Mesendoderm (in vitro differentiated cells): ENCODE measurements at regions not wholly inside any gene's neighbourhood (a gene's known extent, or its start where the extent isn't known, plus 50 kb on each side); places are given as distances from the start of the nearest gene placed in this dataset.
"Not testable (repeated sequence)": the region's sequence is repeated elsewhere in the genome, so short reads cannot be mapped to it uniquely, and the experiment has no call there.

ENCODE experiments used
- DNase-seq: peaks from one replicate; pipeline ENCODE4 v3.0.0; 2013
- H2AK5ac ChIP-seq: 2 replicates; pipeline ENCODE4 v1.6.1; 2013; ENCODE audit warnings: low read length, inconsistent platforms
- H2BK120ac ChIP-seq: 2 replicates; pipeline ENCODE4 v1.6.1; 2013; ENCODE audit warnings: low read depth, mild to moderate bottlenecking, low read length, moderate library complexity, mixed read lengths
- H2BK15ac ChIP-seq: replicated peaks from 2 replicates; pipeline ENCODE4 v1.6.1; 2013; ENCODE audit warnings: low read depth, mild to moderate bottlenecking, moderate library complexity
- H2BK5ac ChIP-seq: 2 replicates; pipeline ENCODE4 v1.6.1; 2013; ENCODE audit warnings: low read length, inconsistent platforms
- H3K18ac ChIP-seq: 2 replicates; pipeline ENCODE4 v1.6.1; 2013; ENCODE audit warnings: mild to moderate bottlenecking, low read length, mixed read lengths
- H3K23ac ChIP-seq: one replicate; pipeline ENCODE4 v1.6.1; 2013; ENCODE audit warnings: low read length
- H3K27ac ChIP-seq: 2 replicates; pipeline ENCODE4 v1.5.1; 2013; ENCODE audit warnings: low read depth, mild to moderate bottlenecking, inconsistent platforms, low read length, moderate library complexity
- H3K27me3 ChIP-seq: 2 replicates; pipeline ENCODE4 v1.6.1; 2013; ENCODE audit warnings: low read length, control low read depth, mild to moderate bottlenecking, inconsistent platforms; ENCODE audit not compliant: insufficient read depth, poor library complexity
- H3K36me3 ChIP-seq: 2 replicates; pipeline ENCODE4 v1.6.1; 2013; ENCODE audit warnings: low read length, inconsistent platforms; ENCODE audit not compliant: control insufficient read depth, insufficient read depth
- H3K4ac ChIP-seq: one replicate; pipeline ENCODE4 v1.6.1; 2013; ENCODE audit warnings: low read depth, mild to moderate bottlenecking, low read length, moderate library complexity
- H3K4me1 ChIP-seq: 2 replicates; pipeline ENCODE4 v1.6.1; 2013; ENCODE audit warnings: low read depth, low read length, inconsistent platforms; ENCODE audit not compliant: control insufficient read depth
- H3K4me2 ChIP-seq: 2 replicates; pipeline ENCODE4 v1.6.1; 2013; ENCODE audit warnings: low read length
- H3K4me3 ChIP-seq: 2 replicates; pipeline ENCODE4 v1.5.1; 2013; ENCODE audit warnings: mild to moderate bottlenecking, low read length
- H3K56ac ChIP-seq: one replicate; pipeline ENCODE4 v1.6.1; 2013; ENCODE audit warnings: low read length
- H3K79me1 ChIP-seq: 2 replicates; pipeline ENCODE4 v1.6.1; 2013; ENCODE audit warnings: low read length, inconsistent platforms
- H3K79me2 ChIP-seq: 2 replicates; pipeline ENCODE4 v1.6.1; 2013; ENCODE audit warnings: mild to moderate bottlenecking, low read length; ENCODE audit not compliant: control insufficient read depth, insufficient read depth
- H3K9ac ChIP-seq: 2 replicates; pipeline ENCODE4 v1.6.1; 2013; ENCODE audit warnings: low read length, inconsistent platforms
- H4K5ac ChIP-seq: one replicate; pipeline ENCODE4 v1.6.1; 2013; ENCODE audit warnings: low read length
- H4K8ac ChIP-seq: one replicate; pipeline ENCODE4 v1.6.1; 2013; ENCODE audit warnings: low read depth, mild to moderate bottlenecking, control low read depth, low read length, moderate library complexity
- WGBS: extraction: QIAGEN DNeasy Blood & Tissue Kit; methylation state at CpG from one replicate; pipeline ENCODE4 v1.1.7; 2013; ENCODE audit warnings: low lambda C conversion rate, missing lambda C conversion rate; ENCODE audit not compliant: insufficient coverage; ENCODE audit errors: extremely low coverage; 5-methylcytosine and 5-hydroxymethylcytosine counted together

DNA sequence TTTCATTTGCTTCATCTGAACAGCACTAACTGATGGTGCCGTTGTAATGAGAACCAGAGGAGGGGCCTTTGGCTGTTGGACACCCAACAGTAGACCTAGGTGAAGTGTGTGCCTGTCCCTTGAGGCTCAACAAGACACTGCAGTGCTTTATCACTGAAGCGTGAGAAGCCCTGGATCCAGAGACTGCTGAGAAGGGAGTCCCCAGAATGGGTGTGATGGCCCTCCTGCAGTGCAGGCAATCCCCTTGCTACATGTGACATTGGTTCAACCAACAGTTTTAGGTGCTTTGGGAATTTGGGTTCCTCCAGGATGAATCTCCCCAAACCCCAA, 125.6 kb downstream of the BRD1 start:
- H3K36me3 ChIP-seq, result no peaks in the 10 kb centered on the region
- DNase-seq, result no peak
- H3K79me2 ChIP-seq, result no peaks in the 10 kb centered on the region
- no peak overlapping the region for H3K9ac ChIP-seq
- no peak overlapping the region for H2BK15ac ChIP-seq
- no peaks in the 10 kb centered on the region for H3K4me1 ChIP-seq
- H3K23ac ChIP-seq, result no peak overlapping the region
- H3K27me3 ChIP-seq, result no peaks in the 10 kb centered on the region
- no peak overlapping the region for H4K8ac ChIP-seq
- no peak overlapping the region for H2AK5ac ChIP-seq
- no peak overlapping the region for H4K5ac ChIP-seq
- no peak overlapping the region for H2BK5ac ChIP-seq
- WGBS, result no CpG with 5 or more reads among the region's 2 CpGs
- H3K4ac ChIP-seq, result no peak overlapping the region
- H3K18ac ChIP-seq, result no peak overlapping the region
- H2BK120ac ChIP-seq, result no peak overlapping the region
- no peak overlapping the region for H3K56ac ChIP-seq
- H3K79me1 ChIP-seq, result no peaks in the 10 kb centered on the region
- H3K4me3 ChIP-seq, result no peak overlapping the region
- no peak overlapping the region for H3K27ac ChIP-seq
- no peak overlapping the region for H3K4me2 ChIP-seq

DNA sequence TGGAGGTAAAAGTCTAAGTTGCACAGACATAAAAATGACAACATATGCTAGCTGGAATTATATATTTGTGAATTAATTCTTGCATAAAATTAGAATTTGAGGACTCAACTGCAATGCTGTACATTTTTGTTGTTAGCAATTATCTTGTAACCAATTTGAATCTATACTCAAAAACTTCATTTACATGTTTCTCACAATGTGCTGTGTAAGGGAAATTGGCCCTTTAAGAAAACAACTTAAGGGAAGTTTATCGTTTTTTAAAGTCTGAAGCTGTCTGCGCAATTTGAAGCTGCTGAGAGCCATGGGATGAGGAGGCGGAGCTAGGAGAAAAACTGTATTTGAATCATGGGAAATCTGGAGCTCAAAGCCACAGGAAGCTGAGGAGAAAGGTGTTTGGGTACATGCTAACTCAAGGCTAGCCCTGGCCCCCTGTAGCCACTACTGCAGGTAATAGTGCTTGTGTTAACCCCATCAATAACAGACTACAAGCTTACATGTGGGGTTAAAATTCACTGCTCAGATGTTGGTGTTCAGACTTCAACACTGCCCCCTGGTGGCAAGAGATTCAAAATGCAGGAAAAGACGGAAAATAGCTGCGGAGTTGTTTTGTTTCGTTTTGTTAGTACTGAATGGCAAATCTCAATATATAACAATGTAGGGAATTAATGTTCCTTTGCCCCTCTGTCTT, 126.1 kb downstream of the BRD1 start:
- Histone ChIP-seq H4K5ac (no peak overlapping the region), H2BK15ac (no peak overlapping the region), H3K4me2 (no peak overlapping the region), H3K4me3 (no peak overlapping the region), H3K27ac (no peak overlapping the region), H3K23ac (no peak overlapping the region), H2AK5ac (no peak overlapping the region), H2BK120ac (no peak overlapping the region), H3K18ac (no peak overlapping the region), H3K27me3 (no peaks in the 10 kb centered on the region), H2BK5ac (no peak overlapping the region), H3K79me1 (no peaks in the 10 kb centered on the region), H4K8ac (no peak overlapping the region), H3K56ac (no peak overlapping the region), H3K36me3 (no peaks in the 10 kb centered on the region), H3K79me2 (no peaks in the 10 kb centered on the region), H3K4ac (no peak overlapping the region), H3K4me1 (no peaks in the 10 kb centered on the region), H3K9ac (no peak overlapping the region)
- WGBS, result no CpG with 5 or more reads among the region's 6 CpGs
- DNase-seq, result peak; percentile 33

DNA sequence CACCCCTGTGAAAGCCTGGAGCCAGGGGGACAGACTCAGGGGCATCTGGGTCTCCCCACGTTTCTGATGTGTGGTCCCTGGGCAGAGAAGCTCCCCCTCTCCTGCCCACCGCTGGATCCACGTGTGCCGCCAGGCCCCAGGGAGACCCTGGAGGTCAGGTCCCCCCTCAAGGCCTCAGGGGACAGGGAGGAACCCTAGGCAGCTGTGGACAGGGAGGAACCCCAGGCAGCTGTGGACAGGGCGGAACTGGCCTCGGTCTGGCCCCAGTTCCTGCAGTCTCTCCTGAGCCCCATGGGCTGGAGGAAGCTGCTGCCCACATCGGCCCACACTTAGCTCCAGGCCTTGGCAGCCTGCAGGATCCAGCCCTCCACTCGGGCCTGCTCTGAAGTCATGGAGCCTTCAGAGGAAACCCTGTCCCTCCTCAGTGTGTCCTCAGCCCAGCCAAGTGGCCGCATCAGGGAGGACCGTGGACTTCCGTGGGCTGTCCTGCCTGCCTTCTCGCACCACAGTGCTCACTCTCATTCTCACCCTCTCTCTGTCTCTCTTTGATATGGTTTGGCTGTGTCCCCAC, 127.7 kb downstream of the BRD1 start:
- Histone ChIP-seq H3K79me1 (no peaks in the 10 kb centered on the region), H3K4ac (no peak overlapping the region), H3K56ac (no peak overlapping the region), H2BK120ac (no peak overlapping the region), H3K4me2 (no peak overlapping the region), H3K79me2 (no peaks in the 10 kb centered on the region), H3K4me1 (no peaks in the 10 kb centered on the region), H3K4me3 (no peak overlapping the region), H3K23ac (no peak overlapping the region), H3K27ac (no peak overlapping the region), H3K27me3 (no peaks in the 10 kb centered on the region), H3K18ac (no peak overlapping the region), H4K8ac (no peak overlapping the region), H2BK5ac (no peak overlapping the region), H2AK5ac (no peak overlapping the region), H3K36me3 (no peaks in the 10 kb centered on the region), H2BK15ac (no peak overlapping the region), H3K9ac (no peak overlapping the region), H4K5ac (no peak overlapping the region)
- no peak for DNase-seq
- no CpG with 5 or more reads among the region's 12 CpGs for WGBS

- no peak overlapping the region for H2BK15ac ChIP-seq
- H3K4ac ChIP-seq, result no peak overlapping the region
- WGBS, result no CpG with 5 or more reads among the region's 10 CpGs
- H3K9ac ChIP-seq, result no peak overlapping the region
- no peak overlapping the region for H3K27ac ChIP-seq
- H3K56ac ChIP-seq, result no peak overlapping the region
- H4K8ac ChIP-seq, result no peak overlapping the region
- DNase-seq, result no peak
- no peak overlapping the region for H2BK120ac ChIP-seq
- H2AK5ac ChIP-seq, result no peak overlapping the region
- no peaks in the 10 kb centered on the region for H3K4me1 ChIP-seq
- no peak overlapping the region for H3K4me2 ChIP-seq
- no peak overlapping the region for H3K23ac ChIP-seq
- no peak overlapping the region for H3K18ac ChIP-seq
- H3K79me2 ChIP-seq, result no peaks in the 10 kb centered on the region
- no peaks in the 10 kb centered on the region for H3K27me3 ChIP-seq
- no peaks in the 10 kb centered on the region for H3K79me1 ChIP-seq
- H4K5ac ChIP-seq, result no peak overlapping the region
- H3K36me3 ChIP-seq, result no peaks in the 10 kb centered on the region
- no peak overlapping the region for H2BK5ac ChIP-seq
- H3K4me3 ChIP-seq, result no peak overlapping the region
Observed at GRCh38 chr22:49699476-49699875, 128.2 kb downstream of the BRD1 start.

- not testable (repeated sequence) for H3K27me3 ChIP-seq, H3K4me2 ChIP-seq, H3K36me3 ChIP-seq, H3K18ac ChIP-seq, H2BK15ac ChIP-seq, H3K79me2 ChIP-seq, H2BK120ac ChIP-seq, H4K8ac ChIP-seq, H2AK5ac ChIP-seq, DNase-seq, H2BK5ac ChIP-seq, H3K4me3 ChIP-seq, H3K4ac ChIP-seq, H3K27ac ChIP-seq, H3K56ac ChIP-seq, H3K23ac ChIP-seq, H4K5ac ChIP-seq, H3K9ac ChIP-seq, H3K4me1 ChIP-seq, H3K79me1 ChIP-seq
- WGBS, result no CpG with 5 or more reads among the region's 7 CpGs
Observed at GRCh38 chr22:49698616-49699015, 129.1 kb downstream of the BRD1 start.

DNA sequence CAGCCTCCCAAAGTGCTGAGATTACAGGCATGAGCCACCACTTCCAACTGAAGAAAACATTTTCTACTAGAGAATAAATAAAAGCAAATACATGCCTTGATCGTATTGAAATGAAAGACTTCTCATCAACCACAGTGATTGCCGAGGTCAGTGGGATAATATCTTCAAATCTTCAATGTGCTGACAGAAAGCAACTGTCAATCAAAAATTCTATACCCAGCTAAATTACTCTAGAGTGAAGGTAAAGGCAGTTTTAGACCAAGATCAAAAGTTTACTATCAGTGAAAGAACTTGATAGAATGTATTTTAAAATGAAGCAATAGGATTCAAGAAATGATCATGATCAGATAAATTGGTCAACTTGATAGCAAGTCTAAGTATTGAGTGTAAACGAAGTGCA, 130.6 kb downstream of the BRD1 start:
- H3K79me2 ChIP-seq, result no peaks in the 10 kb centered on the region
- no peak overlapping the region for H3K56ac ChIP-seq
- H3K27ac ChIP-seq, result no peak overlapping the region
- H3K36me3 ChIP-seq, result no peaks in the 10 kb centered on the region
- H4K5ac ChIP-seq, result no peak overlapping the region
- H3K4me3 ChIP-seq, result no peak overlapping the region
- no peaks in the 10 kb centered on the region for H3K4me1 ChIP-seq
- H3K9ac ChIP-seq, result no peak overlapping the region
- H4K8ac ChIP-seq, result no peak overlapping the region
- no peak overlapping the region for H2BK15ac ChIP-seq
- no CpG with 5 or more reads among the region's 3 CpGs for WGBS
- H3K79me1 ChIP-seq, result no peaks in the 10 kb centered on the region
- DNase-seq, result no peak
- H2AK5ac ChIP-seq, result no peak overlapping the region
- H3K27me3 ChIP-seq, result no peaks in the 10 kb centered on the region
- H3K18ac ChIP-seq, result no peak overlapping the region
- no peak overlapping the region for H3K23ac ChIP-seq
- no peak overlapping the region for H3K4ac ChIP-seq
- H3K4me2 ChIP-seq, result no peak overlapping the region
- no peak overlapping the region for H2BK5ac ChIP-seq
- no peak overlapping the region for H2BK120ac ChIP-seq
